GM21360 (cell line): ENCODE measurements at regions not wholly inside any gene's neighbourhood (a gene's known extent, or its start where the extent isn't known, plus 50 kb on each side); places are given as distances from the start of the nearest gene placed in this dataset.
"Not testable (repeated sequence)": the region's sequence is repeated elsewhere in the genome, so short reads cannot be mapped to it uniquely, and the experiment has no call there.

Source experiments
- ATAC-seq: cut with Tn5 transposase; IDR thresholded peaks from one replicate; pipeline ENCODE4 v1.9.1; 2021; ENCODE audit warnings: mild to moderate bottlenecking, moderate library complexity; ENCODE audit not compliant: unreplicated experiment

DNA sequence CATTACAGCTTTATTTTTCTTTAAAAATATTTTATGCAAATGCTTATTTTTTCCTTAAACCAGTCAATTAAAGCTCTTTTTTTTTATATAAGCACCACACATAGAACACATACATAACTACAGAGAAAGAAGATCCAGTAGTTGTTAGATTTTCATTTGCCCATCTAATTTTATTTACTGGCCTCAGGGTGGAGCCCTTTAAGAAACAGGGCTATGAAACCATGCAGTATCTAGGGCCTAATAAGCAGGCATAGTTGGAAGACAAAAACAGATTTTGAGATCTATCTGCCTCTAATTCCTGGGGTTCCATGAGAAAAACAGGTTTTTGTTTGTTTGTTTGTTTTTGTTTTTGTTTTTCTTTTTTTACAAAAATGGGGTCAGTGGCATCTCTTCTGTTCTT is 120.6 kb downstream of the BCHE start:
- no peak for ATAC-seq

DNA sequence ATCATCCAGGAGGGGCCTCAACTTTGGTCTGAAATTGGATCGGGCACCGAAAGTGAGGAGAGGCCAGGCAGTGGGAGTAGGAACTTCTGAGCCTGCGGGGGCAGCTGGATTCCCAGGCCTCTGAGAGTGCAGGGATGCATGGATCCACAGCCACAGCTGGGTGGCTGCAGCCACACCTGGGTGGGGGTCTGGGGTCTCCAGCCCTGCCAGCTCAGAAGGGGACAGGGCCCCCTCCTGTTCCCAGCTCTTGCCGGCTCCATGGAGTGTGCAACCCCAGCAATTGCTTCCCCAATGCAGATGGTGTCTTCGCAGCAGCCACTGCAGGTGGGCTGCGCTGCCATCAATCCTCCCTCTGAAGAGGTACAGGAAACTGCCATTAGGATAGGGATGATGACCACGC is 123.7 kb downstream of the BCHE start:
- ATAC-seq: no peak

DNA sequence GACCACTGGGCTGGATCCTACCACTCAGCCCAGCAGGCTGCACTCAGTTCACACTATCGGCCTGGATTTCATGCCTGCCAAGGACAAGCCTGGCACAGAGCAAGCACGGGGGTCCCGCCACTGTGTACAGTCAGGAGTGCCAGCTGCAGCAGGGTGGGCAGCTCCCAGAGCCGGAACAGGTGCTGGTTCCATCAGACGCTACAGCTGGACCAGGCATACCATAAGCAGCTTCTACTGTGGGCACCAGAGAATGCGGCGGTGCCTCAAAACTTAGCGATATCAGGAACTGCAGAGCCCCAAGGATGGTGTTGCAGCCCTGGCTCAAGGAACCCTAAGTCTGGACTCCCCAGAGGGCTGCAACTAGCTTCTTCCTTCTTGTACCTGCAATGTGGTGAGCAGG is 124.8 kb downstream of the BCHE start:
- ATAC-seq: no peak

DNA sequence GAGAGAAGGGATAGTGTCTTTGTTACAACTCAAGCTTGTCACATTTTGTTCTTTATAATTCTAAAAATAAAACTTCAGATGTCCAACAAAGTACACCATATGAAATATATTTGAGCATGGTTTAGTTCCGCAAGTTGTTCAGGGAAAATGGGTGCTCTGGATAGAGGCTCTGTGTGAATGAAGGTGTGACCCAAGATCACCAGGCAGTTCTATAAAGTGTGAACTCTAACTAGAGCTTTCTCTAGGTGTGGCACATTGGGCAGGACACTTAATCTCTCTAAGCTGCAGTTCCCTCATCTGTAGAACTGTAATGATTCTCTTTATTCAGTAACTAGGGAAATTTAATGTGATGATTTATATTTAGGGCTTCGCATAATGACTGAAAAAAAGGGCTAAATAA is 139.3 kb downstream of the BCHE start:
- ATAC-seq: no peak

DNA sequence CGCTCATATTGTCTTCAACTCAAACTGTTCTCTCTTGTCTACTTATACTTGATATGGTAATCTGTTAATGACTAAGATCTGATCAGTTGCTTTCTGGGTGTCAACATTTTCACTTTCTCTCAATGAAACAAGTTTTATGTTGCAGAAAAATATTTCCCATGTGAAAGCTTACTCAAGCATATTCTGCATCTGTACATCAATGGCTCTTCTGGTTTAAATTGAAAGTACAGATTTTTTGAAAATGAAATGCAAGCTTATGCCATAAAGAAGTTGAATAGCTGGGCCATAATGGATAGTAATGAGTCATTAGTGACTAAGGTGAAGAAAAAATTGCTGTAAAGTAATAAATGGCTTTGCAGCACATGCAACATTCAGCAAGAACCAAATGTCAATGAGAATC is 140.7 kb downstream of the BCHE start:
- ATAC-seq: no peak

DNA sequence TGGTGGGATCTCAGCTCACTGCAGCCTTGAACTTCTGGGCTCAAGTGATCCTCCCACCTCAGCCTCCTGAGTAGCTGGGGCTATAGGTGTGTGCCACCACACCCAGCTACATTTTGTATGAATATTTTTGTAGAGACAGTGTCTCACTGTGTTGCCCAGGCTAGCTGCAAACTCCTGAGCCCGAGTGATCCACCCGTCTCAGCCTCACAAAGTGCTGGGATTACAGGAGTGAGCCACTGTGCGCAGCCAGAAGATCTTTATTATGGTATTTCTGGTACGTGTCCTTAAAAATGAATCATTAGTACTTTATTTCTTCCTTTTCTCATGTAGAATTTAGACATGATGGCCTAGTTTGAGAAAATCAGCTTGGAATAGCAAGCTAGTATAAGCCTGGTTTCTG is 153.3 kb downstream of the BCHE start:
- ATAC-seq: no peak

DNA sequence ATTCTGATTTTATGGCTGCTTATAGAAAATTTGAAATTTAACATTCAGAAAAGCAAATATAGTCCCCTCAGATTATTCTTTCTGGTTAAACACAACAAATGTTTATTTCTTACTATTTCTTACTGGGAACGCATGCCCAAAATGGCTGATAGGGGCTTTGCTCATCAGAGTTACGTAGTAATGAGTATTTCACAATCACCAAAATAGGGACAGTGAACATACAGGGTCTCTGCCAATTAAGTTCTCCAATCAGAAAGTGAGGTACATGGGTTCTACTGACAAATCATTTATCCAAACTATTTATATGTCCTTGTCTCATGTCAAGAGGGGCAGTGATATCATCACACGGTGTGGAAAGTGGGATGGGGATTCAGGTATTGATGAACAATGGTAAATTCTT is 154.5 kb downstream of the BCHE start:
- no peak for ATAC-seq

DNA sequence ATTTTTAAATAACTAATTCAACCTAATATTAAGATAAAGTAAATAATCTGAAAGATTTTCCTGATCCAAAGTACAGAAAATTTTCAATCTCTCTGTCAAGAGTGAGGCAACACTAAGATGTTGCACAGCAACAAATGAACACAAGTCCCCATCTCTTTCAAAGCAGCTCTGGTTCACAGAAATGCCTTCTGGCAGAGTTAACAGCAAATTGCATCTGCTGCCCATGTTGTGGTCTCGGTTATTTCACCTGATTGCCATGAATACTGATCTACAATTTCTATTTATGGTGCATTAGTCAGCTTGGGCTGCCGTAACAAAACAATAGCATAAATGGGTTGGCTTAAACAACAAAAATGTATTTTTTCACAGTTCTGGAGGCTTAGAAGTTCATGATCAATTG is 167.3 kb downstream of the BCHE start:
- no peak for ATAC-seq

DNA sequence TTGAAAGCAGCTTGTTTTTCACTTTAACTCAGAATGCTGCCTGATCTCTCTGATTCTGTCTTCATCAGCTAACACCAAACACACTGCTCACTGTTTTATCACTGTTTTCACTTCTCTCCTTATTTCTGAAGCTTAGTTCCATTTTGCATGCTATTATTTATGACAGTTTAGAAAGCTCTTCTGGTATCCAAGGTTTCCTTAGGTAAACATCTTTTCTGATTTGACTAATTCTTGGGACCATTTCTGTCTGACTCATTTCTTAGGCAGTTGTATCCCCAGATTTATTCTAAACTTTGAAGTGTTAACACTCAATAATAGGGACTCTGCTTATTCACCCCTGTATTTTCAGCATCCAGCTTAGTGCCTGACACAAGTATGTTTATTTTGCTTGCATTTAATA is 167.7 kb downstream of the BCHE start:
- ATAC-seq: no peak

DNA sequence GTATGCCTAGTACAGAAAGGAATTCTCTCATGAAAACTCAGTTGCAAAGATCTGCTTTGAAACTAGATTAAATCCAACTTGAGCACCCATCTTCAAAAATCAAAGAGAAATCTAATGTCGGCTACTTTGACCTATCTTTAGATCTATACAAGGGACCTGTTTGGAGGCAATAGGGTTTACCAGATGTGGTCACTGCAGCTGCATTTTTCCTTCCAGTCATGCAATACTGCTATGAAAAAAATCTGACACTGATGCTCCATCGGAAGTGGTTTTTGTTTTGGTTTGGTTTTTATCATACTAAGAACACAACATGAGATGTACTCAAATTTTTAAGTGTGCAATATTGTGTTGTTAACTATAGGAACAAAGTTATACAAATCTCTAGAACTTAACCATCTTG is 169.5 kb downstream of the BCHE start:
- no peak for ATAC-seq

DNA sequence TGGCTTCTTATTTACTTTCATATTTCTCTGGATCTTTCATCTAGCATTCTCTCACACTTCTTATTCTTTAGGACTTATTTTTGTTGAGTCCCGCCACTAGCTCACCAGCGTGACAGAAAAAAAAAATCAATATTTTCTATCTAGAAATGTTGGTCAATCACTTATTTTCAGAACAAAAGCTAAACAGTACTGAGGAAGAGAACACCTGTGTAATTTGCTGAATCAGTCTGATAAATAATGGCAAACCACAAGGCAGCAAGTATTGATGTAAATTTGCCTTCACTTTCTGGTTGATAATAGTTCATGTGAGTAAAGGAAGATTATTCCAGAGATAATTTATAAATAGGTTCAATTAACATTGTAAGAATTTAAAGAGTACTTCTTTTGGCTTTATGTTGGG is 179.2 kb downstream of the BCHE start:
- no peak for ATAC-seq

DNA sequence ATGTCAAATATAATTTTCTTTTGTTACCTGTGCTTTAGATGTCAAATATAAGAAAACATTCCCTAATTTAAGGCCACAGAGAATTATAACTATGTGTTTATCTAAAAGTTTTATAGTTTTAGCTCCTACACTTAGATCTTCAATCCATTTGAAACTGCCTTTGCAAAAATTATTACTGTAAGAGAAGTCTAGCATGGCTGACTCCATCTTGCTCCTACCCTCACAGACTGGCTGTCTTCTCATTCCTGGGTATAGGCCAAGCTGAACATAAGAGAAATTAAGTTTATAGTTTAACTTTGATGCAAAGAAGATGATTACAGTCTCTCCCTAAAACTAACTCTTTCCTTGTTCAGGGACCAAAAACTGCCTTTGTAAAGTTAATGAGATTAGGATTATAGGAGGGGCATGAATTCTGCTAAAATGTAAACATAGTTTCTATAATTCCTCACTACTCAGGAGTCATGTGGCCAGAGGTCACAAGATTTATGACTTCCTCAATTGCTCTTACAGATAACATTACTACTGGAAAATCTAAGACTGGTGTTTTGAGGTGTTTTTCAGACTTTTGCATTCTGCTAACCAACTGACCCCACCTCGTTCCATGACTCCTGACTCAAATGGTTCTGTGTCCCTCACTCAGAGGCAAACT is 184.0 kb downstream of the BCHE start:
- no peak for ATAC-seq

DNA sequence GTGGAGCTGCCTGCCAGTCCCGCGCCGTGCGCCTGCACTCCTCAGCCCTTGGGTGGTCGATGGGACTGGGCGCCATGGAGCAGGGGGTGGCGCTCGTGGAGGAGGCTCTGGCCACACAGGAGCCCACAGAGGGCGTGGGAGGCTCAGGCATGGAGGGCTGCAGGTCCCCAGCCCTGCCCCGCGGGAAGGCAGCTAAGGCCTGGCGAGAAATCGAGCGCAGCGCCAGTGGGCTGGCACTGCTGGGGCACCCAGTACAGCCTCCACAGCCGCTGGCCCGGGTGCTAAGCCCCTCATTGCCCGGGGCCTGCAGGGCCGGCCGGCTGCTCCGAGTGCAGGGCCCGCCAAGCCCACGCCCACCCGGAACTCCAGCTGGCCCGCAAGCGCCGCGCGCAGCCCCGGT is 187.9 kb downstream of the BCHE start:
- not testable (repeated sequence) for ATAC-seq

DNA sequence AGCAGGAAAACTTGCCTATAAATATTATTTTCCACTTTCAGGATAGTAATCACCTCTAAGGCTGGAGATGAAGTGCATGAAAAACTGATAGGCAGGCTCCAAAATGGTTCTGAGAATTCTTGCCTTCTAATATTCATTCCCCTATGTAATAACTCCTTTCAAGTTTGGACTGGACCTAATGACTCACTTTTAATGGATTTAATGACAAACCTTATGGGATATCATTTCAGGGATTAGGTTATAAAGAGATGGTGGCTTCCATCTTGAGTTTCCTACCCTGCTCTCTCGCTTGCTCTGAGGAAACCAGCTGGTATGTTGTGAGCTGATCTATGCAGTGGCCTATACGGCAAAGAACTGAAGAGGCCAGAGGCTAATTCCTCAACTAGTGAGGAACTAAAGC is 192.0 kb downstream of the BCHE start:
- ATAC-seq: no peak

DNA sequence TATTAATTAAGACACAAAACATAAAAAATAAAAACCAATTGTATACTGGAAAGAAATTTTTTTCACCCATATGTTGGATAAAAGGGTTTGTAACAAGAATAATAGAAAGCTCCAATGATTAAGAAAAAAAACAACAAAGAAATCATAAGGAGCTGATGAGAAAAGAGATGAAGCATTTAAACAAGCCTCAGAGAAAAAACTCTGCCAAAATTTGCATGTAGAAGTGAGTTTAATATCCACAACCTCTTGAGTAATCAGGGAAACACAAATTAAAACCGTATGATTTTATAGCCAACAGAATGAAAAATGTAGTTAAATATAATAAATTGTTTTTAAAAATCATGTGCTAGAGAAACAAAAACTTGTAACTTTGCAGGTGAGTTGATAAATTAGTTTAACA is 192.9 kb downstream of the BCHE start:
- no peak for ATAC-seq

DNA sequence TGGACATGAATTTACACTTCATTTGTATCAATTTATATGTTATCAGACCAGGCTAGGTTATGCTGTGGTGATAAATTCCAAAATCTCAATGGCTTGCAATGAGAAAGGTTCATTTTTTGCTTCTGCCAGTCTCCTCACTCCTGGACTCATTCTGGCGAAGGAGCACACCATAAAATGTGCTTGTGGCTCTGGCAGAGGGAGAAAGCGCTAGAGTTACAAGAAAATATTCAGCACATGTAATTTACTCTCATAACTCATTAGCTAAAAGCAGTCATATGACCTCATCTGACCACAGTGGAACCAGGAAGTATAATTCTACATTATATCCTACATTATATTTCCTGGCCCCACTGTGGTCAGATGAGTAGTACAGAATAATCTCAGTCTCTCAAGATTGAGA is 193.8 kb downstream of the BCHE start:
- ATAC-seq: no peak

DNA sequence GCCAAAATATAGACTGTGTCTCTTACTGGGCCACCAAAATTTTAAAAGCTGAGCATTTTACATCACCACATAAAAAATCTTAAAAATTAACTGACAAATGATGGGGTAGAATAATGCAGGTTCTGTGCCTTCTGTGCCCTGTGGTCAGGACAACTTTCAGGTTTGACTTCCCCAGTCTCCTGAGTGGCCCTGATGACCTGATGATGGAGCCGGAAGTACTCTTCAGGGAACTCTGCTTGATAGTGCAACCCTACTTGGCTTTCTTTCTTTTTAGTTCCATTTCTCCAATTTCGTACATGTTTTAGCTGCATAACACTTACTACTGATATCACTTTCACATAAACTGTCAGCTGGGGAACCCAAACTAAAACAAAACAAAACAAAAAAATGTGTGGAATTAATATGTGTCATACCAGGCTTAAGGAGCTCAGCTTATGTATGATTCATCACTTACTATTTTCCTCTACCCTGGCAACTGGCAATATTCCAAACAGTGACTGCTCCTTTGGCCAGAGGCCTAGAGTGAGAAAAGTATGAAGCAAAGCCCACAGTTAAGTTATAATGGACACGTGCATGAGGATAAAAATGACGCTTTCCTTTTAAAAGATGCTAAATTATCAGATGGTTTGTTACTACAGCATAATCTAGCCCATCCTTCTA is 194.3 kb downstream of the BCHE start:
- no peak for ATAC-seq

DNA sequence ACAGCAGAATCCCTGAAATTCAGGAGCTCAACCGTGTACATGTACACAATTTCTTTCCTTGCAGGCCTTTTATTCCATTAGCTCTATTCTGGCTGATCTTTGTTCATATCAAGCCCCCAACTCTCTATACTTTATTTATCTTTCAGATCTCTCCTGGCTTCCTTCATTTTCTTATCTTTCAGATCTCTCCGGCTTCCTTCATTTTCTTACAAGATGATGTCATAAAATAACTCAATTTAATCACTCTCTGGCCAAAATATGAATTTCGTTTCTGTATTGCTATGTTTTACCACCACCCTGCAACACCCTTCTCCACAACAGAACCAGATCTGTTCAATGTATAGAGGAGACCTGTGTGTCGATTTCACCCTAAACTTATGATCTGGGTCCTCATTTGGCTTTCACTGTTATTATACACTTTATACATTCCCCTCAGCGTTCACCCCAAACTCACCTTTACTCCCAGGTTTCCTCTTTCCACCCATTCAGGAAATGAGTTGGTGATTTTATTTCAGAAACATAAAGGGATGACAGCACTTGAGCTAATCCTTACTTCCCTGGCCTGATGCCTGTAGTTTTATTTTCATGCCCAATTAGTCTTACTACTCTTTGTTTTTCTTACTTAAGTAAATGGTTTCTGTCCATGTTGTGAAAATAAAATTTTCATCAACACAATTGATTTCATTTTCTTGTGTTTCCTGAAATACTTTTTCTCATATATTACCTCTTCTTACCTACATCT is 195.5 kb downstream of the BCHE start:
- ATAC-seq: no peak

DNA sequence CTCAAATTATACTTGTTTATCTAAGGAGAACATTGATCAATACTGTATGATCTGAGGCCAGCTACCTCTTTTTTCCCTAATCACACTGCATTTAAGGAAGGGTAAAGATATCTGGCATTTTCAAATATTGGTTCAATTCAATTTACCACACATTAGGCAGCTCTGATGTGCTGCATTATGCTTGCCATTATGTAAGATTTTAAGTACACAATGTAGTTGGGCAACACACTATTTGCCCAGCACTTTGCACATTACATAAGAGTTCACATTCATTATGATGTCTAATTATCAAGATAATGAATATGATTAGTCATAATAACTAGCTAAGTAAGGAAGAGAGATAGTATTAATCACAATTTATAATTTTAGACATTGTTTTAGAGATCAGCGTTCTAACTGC is 196.3 kb downstream of the BCHE start:
- ATAC-seq: no peak

DNA sequence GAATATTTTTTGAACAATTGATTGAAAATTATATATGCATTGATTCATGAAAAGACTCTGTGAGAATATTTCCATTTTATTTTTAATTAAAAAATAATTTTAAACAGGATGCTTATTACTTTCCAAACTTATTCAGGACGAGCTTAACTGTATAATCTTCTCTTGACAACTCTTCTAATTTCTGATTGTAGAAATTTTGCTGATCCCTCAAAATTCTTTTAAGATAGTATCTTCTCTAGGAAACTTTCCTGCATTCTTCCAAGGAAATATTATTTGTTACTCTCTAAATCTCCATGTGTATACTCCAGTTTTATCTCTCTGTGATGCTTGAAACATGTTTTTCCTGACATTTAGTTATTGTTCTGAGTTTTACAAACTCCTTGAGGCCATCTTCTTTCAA is 197.2 kb downstream of the BCHE start:
- ATAC-seq: no peak

DNA sequence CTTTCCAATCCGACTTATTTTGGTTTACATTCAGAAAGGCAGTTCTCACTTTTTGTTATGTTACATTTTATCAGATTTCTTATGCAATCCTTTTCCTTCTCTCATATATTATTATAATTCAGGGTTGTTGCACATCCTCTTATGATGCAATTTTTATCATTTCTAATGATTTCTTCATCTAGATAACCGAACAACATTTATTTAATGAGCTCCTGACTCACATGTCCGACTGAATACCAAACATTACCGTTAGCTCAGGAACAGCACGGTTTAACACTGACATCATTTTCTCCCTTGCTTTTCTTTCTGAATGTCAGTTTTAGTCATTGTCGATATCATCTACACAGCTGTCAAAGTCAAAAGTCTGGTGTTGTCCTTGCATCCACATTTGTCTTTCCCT is 199.2 kb downstream of the BCHE start:
- no peak for ATAC-seq

DNA sequence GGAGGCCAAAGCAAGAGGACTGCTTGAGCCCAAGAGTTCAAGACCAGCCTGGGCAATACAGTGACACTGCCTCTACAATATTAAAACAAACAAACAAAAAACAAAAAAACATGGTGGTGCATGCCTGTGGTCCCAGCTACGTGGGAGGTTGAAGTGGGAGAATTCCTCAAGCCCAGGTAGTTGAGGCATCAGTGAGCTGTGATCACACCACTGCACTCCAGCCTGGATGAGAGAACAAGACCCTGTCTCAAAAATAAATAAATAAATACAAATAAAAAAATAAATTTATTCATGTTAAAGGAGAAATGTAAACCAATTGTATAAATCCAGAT is 200.6 kb downstream of the BCHE start:
- ATAC-seq: no peak
